Panc1 (cell line): ENCODE measurements at regions not wholly inside any gene's neighbourhood (a gene's known extent, or its start where the extent isn't known, plus 50 kb on each side); places are given as distances from the start of the nearest gene placed in this dataset.

Source experiments
- ATAC-seq: fragments of 200-7000 bp; cut with Tn5 transposase; 2 replicates; pipeline ENCODE4 v1.9.1; 2020; ENCODE audit warnings: mild to moderate bottlenecking, moderate library complexity
- BruUV-seq: library from RNA; stranded (reverse); fragments of 400-500 nt; replicated peaks from 2 replicates; lab custom pipeline; 2021; lab: Mats Ljungman, UMichigan
- CTCF ChIA-PET: fragments of 300-600 bp; sonication (Branson Sonifier 250); formaldehyde crosslinking; loops from one replicate; lab custom pipeline; 2022; ENCODE audit warnings: antibody characterized with exemption; lab: Charles Lee
- POLR2A ChIA-PET: fragments of 300-600 bp; sonication (Branson Sonifier 250); formaldehyde crosslinking; loops from one replicate; lab custom pipeline; 2022; ENCODE audit warnings: antibody characterized with exemption; lab: Charles Lee
- DNase-seq: peaks from one replicate; pipeline ENCODE4 v3.0.0-alpha.2; 2010; ENCODE audit warnings: low read depth, low spot score
- H3K27ac ChIP-seq: 2 replicates; pipeline ENCODE4 v1.5.1; 2011; ENCODE audit warnings: mild to moderate bottlenecking, low read length, inconsistent platforms
- H3K27me3 ChIP-seq: fragments of 200-500 bp; sonication (Bioruptor generic); 2 replicates; pipeline ENCODE4 v1.6.0; 2014; ENCODE audit warnings: low read length, inconsistent platforms; ENCODE audit not compliant: control insufficient read depth, insufficient read depth
- H3K36me3 ChIP-seq: fragments of 200-500 bp; sonication (Bioruptor generic); 2 replicates; pipeline ENCODE4 v1.5.1; 2014; ENCODE audit warnings: inconsistent platforms, mild to moderate bottlenecking, low read length, moderate library complexity; ENCODE audit not compliant: control insufficient read depth, insufficient read depth
- H3K4me1 ChIP-seq: 2 replicates; pipeline ENCODE4 v1.5.1; 2011; ENCODE audit warnings: inconsistent platforms, mild to moderate bottlenecking, low read length, moderate library complexity; ENCODE audit not compliant: control insufficient read depth, insufficient read depth
- H3K4me3 ChIP-seq, 2 experiments: 2 replicates each; pipeline ENCODE4 v1.5.1; 2011 to 2012; ENCODE audit warnings: low read depth in 2 of 2, low read length in 2 of 2, mild to moderate bottlenecking in 2 of 2, inconsistent platforms in 1 of 2, moderate library complexity in 1 of 2
- H3K9me3 ChIP-seq: fragments of 200-500 bp; sonication (Bioruptor generic); 2 replicates; pipeline ENCODE4 v1.5.1; 2014; ENCODE audit warnings: low read depth, mild to moderate bottlenecking, inconsistent platforms, low read length, moderate library complexity; ENCODE audit not compliant: control insufficient read depth, insufficient read depth
- POLR2AphosphoS5 ChIP-seq: IDR thresholded peaks from 2 replicates; pipeline ENCODE4 v1.6.1; 2012; ENCODE audit warnings: mild to moderate bottlenecking, low read depth, low read length, moderate library complexity
- SIN3A ChIP-seq: IDR thresholded peaks from 2 replicates; pipeline ENCODE4 v1.6.1; 2012; ENCODE audit warnings: low read depth, mild to moderate bottlenecking, low read length, moderate library complexity, borderline replicate concordance; ENCODE audit not compliant: insufficient read depth
- TCF7L2 ChIP-seq: IDR thresholded peaks from 2 replicates; pipeline ENCODE4 v1.6.1; 2011; ENCODE audit warnings: mild to moderate bottlenecking, low read depth, low read length, inconsistent platforms
- in situ Hi-C: cut with HindIII; loops from 2 replicates; pipeline ENCODE4 v1.10.0; 2016; ENCODE audit warnings: low sequenced_read_pairs, low pct_unique_long_range_greater_than_20kb
- intact Hi-C: fragments of 100-400 bp; cut with micrococcal nuclease; formaldehyde crosslinking; loops from one replicate; pipeline ENCODE4 v1.10.0; 2022; ENCODE audit not compliant: unreplicated experiment
- TF ChIP-seq, protein P1 (sequence below): fragments of 450-650 bp; IDR thresholded peaks from 2 replicates; pipeline ENCODE4 v1.5.1; 2017; ENCODE audit warnings: mild to moderate bottlenecking
- TF ChIP-seq, protein P2 (sequence below), 2 experiments: IDR thresholded peaks; 2 replicates each; pipeline ENCODE4 v1.6.1; 2011 to 2012; ENCODE audit warnings: low read depth in 2 of 2, control low read depth in 1 of 2, low read length in 1 of 2, mild to moderate bottlenecking in 1 of 2, moderate library complexity in 1 of 2; ENCODE audit not compliant: insufficient read depth in 1 of 2

DNA sequence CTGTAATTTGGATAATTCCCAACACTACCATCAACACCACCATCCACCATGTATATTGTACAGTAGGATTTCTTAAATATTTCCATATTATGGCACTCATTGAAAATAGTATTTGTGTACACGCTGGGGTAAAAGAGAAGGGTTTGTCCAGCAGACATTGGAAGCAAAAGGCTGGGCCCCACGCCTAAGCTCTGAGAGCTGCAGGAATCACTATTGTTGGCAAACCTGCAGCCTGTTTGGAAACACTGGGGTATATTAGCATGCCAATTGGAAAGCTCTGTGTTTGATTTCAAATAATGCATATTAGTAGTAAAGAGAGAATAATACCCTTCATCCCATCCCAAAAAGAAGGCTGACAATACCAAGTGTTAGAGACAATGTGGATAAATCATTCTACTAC, 81.5 kb upstream of the DPYD start:
- no TSS peak for BruUV-seq
- Histone ChIP-seq H3K36me3 (no peaks in the 10 kb centered on the region), H3K27me3 (no peaks in the 10 kb centered on the region), H3K27ac (no peak overlapping the region), H3K4me3 (no peak overlapping the region), H3K9me3 (no peaks in the 10 kb centered on the region), H3K4me1 (no peaks in the 10 kb centered on the region)
- TF ChIP-seq POLR2AphosphoS5 (no peak), TCF7L2 (no peak), SIN3A (no peak)
- TF ChIP-seq, protein P1, sequence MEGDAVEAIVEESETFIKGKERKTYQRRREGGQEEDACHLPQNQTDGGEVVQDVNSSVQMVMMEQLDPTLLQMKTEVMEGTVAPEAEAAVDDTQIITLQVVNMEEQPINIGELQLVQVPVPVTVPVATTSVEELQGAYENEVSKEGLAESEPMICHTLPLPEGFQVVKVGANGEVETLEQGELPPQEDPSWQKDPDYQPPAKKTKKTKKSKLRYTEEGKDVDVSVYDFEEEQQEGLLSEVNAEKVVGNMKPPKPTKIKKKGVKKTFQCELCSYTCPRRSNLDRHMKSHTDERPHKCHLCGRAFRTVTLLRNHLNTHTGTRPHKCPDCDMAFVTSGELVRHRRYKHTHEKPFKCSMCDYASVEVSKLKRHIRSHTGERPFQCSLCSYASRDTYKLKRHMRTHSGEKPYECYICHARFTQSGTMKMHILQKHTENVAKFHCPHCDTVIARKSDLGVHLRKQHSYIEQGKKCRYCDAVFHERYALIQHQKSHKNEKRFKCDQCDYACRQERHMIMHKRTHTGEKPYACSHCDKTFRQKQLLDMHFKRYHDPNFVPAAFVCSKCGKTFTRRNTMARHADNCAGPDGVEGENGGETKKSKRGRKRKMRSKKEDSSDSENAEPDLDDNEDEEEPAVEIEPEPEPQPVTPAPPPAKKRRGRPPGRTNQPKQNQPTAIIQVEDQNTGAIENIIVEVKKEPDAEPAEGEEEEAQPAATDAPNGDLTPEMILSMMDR, result no peak
- TF ChIP-seq, protein P2, sequence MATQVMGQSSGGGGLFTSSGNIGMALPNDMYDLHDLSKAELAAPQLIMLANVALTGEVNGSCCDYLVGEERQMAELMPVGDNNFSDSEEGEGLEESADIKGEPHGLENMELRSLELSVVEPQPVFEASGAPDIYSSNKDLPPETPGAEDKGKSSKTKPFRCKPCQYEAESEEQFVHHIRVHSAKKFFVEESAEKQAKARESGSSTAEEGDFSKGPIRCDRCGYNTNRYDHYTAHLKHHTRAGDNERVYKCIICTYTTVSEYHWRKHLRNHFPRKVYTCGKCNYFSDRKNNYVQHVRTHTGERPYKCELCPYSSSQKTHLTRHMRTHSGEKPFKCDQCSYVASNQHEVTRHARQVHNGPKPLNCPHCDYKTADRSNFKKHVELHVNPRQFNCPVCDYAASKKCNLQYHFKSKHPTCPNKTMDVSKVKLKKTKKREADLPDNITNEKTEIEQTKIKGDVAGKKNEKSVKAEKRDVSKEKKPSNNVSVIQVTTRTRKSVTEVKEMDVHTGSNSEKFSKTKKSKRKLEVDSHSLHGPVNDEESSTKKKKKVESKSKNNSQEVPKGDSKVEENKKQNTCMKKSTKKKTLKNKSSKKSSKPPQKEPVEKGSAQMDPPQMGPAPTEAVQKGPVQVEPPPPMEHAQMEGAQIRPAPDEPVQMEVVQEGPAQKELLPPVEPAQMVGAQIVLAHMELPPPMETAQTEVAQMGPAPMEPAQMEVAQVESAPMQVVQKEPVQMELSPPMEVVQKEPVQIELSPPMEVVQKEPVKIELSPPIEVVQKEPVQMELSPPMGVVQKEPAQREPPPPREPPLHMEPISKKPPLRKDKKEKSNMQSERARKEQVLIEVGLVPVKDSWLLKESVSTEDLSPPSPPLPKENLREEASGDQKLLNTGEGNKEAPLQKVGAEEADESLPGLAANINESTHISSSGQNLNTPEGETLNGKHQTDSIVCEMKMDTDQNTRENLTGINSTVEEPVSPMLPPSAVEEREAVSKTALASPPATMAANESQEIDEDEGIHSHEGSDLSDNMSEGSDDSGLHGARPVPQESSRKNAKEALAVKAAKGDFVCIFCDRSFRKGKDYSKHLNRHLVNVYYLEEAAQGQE (IDR thresholded peaks at IDR 0.05; ENCODE audit: insufficient read depth in 1 of 2, low read depth in 2 of 2, low read length in 1 of 2), result no peak
- in situ Hi-C loops, result no loop called here
- DNase-seq (no peak), ATAC-seq (no peak)
- POLR2A ChIA-PET, result no interaction called here
- intact Hi-C loops, result no loop called here
- CTCF ChIA-PET, result no interaction called here

DNA sequence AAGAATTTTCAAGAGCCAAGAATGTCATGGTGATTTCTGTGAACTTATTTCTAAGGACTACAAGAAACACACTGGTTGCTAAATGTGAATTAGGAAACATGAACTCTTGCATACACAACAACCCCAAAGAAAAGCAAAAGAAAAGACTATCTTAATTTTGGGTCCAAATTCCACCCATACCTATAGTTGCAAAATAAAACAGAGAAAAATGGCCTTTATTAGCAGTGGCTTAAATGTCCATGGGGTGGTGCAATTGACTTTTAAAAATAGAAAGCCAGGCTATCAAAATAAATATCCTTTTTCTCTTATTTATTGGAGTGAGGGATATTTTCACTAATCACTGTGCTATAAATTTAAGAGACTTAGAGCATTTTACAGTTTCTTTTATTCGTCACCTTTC, 80.9 kb upstream of the DPYD start:
- TF ChIP-seq SIN3A (no peak), POLR2AphosphoS5 (no peak), TCF7L2 (no peak)
- TF ChIP-seq, protein P1, result no peak; the same call in 1 of the 2 replicates
- no TSS peak for BruUV-seq
- CTCF ChIA-PET, result no interaction called here
- Histone ChIP-seq H3K27me3 (no peaks in the 10 kb centered on the region), H3K4me1 (no peaks in the 10 kb centered on the region), H3K9me3 (no peaks in the 10 kb centered on the region), H3K27ac (no peak overlapping the region), H3K4me3 (no peak overlapping the region), H3K36me3 (no peaks in the 10 kb centered on the region)
- ATAC-seq (no peak), DNase-seq (no peak)
- in situ Hi-C loops (no loop called here), intact Hi-C loops (no loop called here)
- POLR2A ChIA-PET, result no interaction called here
